Testis (tissue), 2 donors: ENCODE measurements at regions not wholly inside any gene's neighbourhood (a gene's known extent, or its start where the extent isn't known, plus 50 kb on each side); places are given as distances from the start of the nearest gene placed in this dataset.

Source experiments
- DNase-seq: peaks from one replicate; pipeline ENCODE4 v3.0.0-alpha.2; 2019
- H3K27ac ChIP-seq, 2 donors: fragments of 200-600 bp; sonication (generic); one replicate each; pipeline ENCODE4 v1.5.1; 2019
- H3K27me3 ChIP-seq: fragments of 200-600 bp; sonication (generic); one replicate; pipeline ENCODE4 v1.5.1; 2019
- H3K36me3 ChIP-seq: fragments of 200-600 bp; sonication (generic); one replicate; pipeline ENCODE4 v1.5.1; 2017; ENCODE audit warnings: low read depth; ENCODE audit errors: missing control alignments
- H3K4me1 ChIP-seq: fragments of 200-600 bp; sonication (generic); one replicate; pipeline ENCODE4 v1.5.1; 2019
- H3K4me3 ChIP-seq, 2 donors: fragments of 200-600 bp; sonication (generic); one replicate each; pipeline ENCODE4 v1.5.1; 2017 to 2019
- H3K9me3 ChIP-seq: fragments of 200-600 bp; sonication (generic); one replicate; pipeline ENCODE4 v1.5.1; 2017
- POLR2A ChIP-seq: fragments of 450-650 bp; IDR thresholded peaks from one replicate; pipeline ENCODE4 v1.6.1; 2017; ENCODE audit warnings: antibody characterized with exemption, mild to moderate bottlenecking, moderate library complexity
- WGBS, 2 donors: methylation state at CpG; one replicate each; pipeline ENCODE4 v1.1.5; 2018; 5-methylcytosine and 5-hydroxymethylcytosine counted together
- intact Hi-C: fragments of 100-400 bp; cut with DNase I; formaldehyde crosslinking; loops from one replicate; pipeline ENCODE4 v1.15.1; 2023; ENCODE audit warnings: low total_unique reads
- TF ChIP-seq, protein P1 (sequence below), 3 experiments: fragments of 450-650 bp in 2 of 3; fragments of 200-600 bp in 1 of 3; sonication (generic) in 1 of 3; IDR thresholded peaks; one replicate each; pipeline ENCODE4 v1.5.1; 2016 to 2019; ENCODE audit warnings: antibody characterized with exemption in 3 of 3, mild to moderate bottlenecking in 2 of 3, moderate library complexity in 1 of 3

- Histone ChIP-seq H3K27ac (no peak overlapping the region), H3K27me3 (no peaks in the 10 kb centered on the region), H3K36me3 (no peaks in the 10 kb centered on the region), H3K4me3 (no peak overlapping the region), H3K9me3 (no peaks in the 10 kb centered on the region), H3K4me1 (no peaks in the 10 kb centered on the region)
- 92 to 93% methylated on average over 2 of the region's 2 CpGs for WGBS, 2 donors
- TF ChIP-seq, protein P1, sequence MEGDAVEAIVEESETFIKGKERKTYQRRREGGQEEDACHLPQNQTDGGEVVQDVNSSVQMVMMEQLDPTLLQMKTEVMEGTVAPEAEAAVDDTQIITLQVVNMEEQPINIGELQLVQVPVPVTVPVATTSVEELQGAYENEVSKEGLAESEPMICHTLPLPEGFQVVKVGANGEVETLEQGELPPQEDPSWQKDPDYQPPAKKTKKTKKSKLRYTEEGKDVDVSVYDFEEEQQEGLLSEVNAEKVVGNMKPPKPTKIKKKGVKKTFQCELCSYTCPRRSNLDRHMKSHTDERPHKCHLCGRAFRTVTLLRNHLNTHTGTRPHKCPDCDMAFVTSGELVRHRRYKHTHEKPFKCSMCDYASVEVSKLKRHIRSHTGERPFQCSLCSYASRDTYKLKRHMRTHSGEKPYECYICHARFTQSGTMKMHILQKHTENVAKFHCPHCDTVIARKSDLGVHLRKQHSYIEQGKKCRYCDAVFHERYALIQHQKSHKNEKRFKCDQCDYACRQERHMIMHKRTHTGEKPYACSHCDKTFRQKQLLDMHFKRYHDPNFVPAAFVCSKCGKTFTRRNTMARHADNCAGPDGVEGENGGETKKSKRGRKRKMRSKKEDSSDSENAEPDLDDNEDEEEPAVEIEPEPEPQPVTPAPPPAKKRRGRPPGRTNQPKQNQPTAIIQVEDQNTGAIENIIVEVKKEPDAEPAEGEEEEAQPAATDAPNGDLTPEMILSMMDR (IDR thresholded peaks at IDR 0.05): no peak
- TF ChIP-seq POLR2A: no peak
- DNase-seq: no peak
- intact Hi-C loops: no loop called here
Observed at GRCh38 chr3:88626456-88627120, 476.8 kb downstream of the C3orf38 start.

DNA sequence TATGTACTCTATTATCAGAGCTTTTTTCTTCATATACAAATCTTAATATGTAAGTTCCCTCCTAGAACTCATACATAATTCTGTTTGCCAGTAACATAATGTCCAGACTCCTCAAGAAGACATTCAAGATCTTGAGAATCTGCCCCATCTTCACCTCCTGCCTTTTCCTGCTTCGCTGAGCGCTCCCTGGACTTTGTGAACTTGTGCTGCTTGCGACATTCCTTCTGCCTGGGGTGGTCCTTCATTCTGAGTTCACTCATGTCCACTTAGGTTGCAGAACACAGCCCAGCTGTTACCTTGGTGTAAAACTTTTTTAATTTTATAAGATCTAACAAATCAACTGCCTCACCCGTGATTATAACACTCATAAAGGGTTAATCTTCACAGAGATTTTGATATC is 478.5 kb upstream of the EPHA3 start:
- Histone ChIP-seq H3K27ac (no peak overlapping the region), H3K4me1 (no peaks in the 10 kb centered on the region), H3K4me3 (no peak overlapping the region), H3K36me3 (no peaks in the 10 kb centered on the region), H3K9me3 (no peaks in the 10 kb centered on the region), H3K27me3 (no peaks in the 10 kb centered on the region)
- no peak for TF ChIP-seq POLR2A
- TF ChIP-seq, protein P1 (IDR thresholded peaks at IDR 0.05): no peak
- WGBS, 2 donors: 66 to 91% methylated on average over 4 of the region's 4 CpGs
- DNase-seq: no peak
- intact Hi-C loops: no loop called here

GRCh38 chr3:88632226-88632625 is 475.2 kb upstream of the EPHA3 start:
- Histone ChIP-seq H3K36me3 (no peaks in the 10 kb centered on the region), H3K27ac (no peak overlapping the region), H3K27me3 (no peaks in the 10 kb centered on the region), H3K9me3 (no peaks in the 10 kb centered on the region), H3K4me1 (no peaks in the 10 kb centered on the region), H3K4me3 (no peak overlapping the region)
- intact Hi-C loops: no loop called here
- 69 to 82% methylated on average over 2 of the region's 2 CpGs for WGBS, 2 donors
- TF ChIP-seq POLR2A: no peak
- TF ChIP-seq, protein P1 (IDR thresholded peaks at IDR 0.05): no peak
- no peak for DNase-seq

- Histone ChIP-seq H3K27ac (no peak overlapping the region), H3K9me3 (no peaks in the 10 kb centered on the region), H3K4me1 (no peaks in the 10 kb centered on the region), H3K27me3 (no peaks in the 10 kb centered on the region), H3K4me3 (no peak overlapping the region), H3K36me3 (no peaks in the 10 kb centered on the region)
- TF ChIP-seq, protein P1 (IDR thresholded peaks at IDR 0.05): no peak
- no peak for TF ChIP-seq POLR2A
- 58 to 67% methylated on average over 1 of the region's 1 CpG for WGBS, 2 donors
- DNase-seq: no peak
- intact Hi-C loops: no loop called here
Observed at GRCh38 chr3:88640581-88640980, 466.8 kb upstream of the EPHA3 start.

- DNase-seq: no peak
Observed at GRCh38 chr3:88641033-88641604, 466.3 kb upstream of the EPHA3 start.

More at GRCh38 chr3:88641033-88641604, 466.3 kb upstream of the EPHA3 start:
- no peaks in the 10 kb centered on the region for H3K27me3 ChIP-seq
- H3K27ac ChIP-seq: no peak overlapping the region
- no peaks in the 10 kb centered on the region for H3K36me3 ChIP-seq
- no peaks in the 10 kb centered on the region for H3K9me3 ChIP-seq
- H3K4me3 ChIP-seq: no peak overlapping the region
- intact Hi-C loops: no loop called here
- H3K4me1 ChIP-seq: no peaks in the 10 kb centered on the region
- TF ChIP-seq POLR2A: no peak
- TF ChIP-seq, protein P1 (IDR thresholded peaks at IDR 0.05): no peak
- 68 to 85% methylated on average over 2 of the region's 2 CpGs for WGBS, 2 donors
